ENCODE measurements at regions not wholly inside any gene's neighbourhood (a gene's known extent, or its start where the extent isn't known, plus 50 kb on each side); places are given as distances from the start of the nearest gene placed in this dataset.

GRCh38 chr1:101346419-101346818 is 109.6 kb downstream of the S1PR1 start:
- no peaks in the 10 kb centered on the region for H3F3A ChIP-seq (ENCODE audit: low read depth)
- peak overlapping the region; percentile 78 for H2AFZ ChIP-seq (ENCODE audit: low read length)
- H3K9ac ChIP-seq (ENCODE audit: low read depth, low read length, poor library complexity, severe bottlenecking), result peak overlapping the region; percentile 53
- peak overlapping the region; percentile 76 for H3K4me2 ChIP-seq (ENCODE audit: low read depth, low read length, poor library complexity, severe bottlenecking)
- TF ChIP-seq CTCF (conservative IDR thresholded peaks at IDR 0.05; ENCODE audit: low read length) (no peak), EZH2phosphoT487 (IDR thresholded peaks at IDR 0.05; ENCODE audit: borderline replicate concordance) (no peak)
- H3K9me2 ChIP-seq (replicated peaks; ENCODE audit: low read depth, low read length), result no peaks in the 10 kb centered on the region
- no peaks in the 10 kb centered on the region for H3K27me3 ChIP-seq (ENCODE audit: insufficient read depth, low read length, poor library complexity, severe bottlenecking)
- H3K36me3 ChIP-seq (ENCODE audit: insufficient read depth, low read length), result peaks cover 7% of the 10 kb centered on the region; the same call in 1 of the 2 replicates
- peaks cover 4% of the 10 kb centered on the region; the same call in 1 of the 2 replicates for H3K79me2 ChIP-seq (ENCODE audit: insufficient read depth, low read length)
- no peaks in the 10 kb centered on the region for H3K9me3 ChIP-seq (ENCODE audit: insufficient read depth, low read depth, low read length)
- H3K4me3 ChIP-seq (ENCODE audit: low read length, poor library complexity, severe bottlenecking), result peak overlapping the region; percentile 62
- no peaks in the 10 kb centered on the region for H4K20me1 ChIP-seq (ENCODE audit: insufficient read depth, low read length, poor library complexity, severe bottlenecking)
- H3K4me1 ChIP-seq (ENCODE audit: insufficient read depth, low read length, poor library complexity, severe bottlenecking), result peaks cover 43% of the 10 kb centered on the region

- no peaks in the 10 kb centered on the region for H3K79me2 ChIP-seq (ENCODE audit: insufficient read depth, low read length)
- H3K9me3 ChIP-seq (ENCODE audit: insufficient read depth, low read depth, low read length), result no peaks in the 10 kb centered on the region
- H3K4me3 ChIP-seq (ENCODE audit: low read length, poor library complexity, severe bottlenecking), result no peak overlapping the region
- H3F3A ChIP-seq (ENCODE audit: low read depth), result no peaks in the 10 kb centered on the region
- H4K20me1 ChIP-seq (ENCODE audit: insufficient read depth, low read length, poor library complexity, severe bottlenecking), result no peaks in the 10 kb centered on the region
- no peak overlapping the region for H2AFZ ChIP-seq (ENCODE audit: low read length)
- no peak overlapping the region for H3K9ac ChIP-seq (ENCODE audit: low read depth, low read length, poor library complexity, severe bottlenecking)
- H3K27me3 ChIP-seq (ENCODE audit: insufficient read depth, low read length, poor library complexity, severe bottlenecking), result no peaks in the 10 kb centered on the region
- TF ChIP-seq EZH2phosphoT487 (IDR thresholded peaks at IDR 0.05; ENCODE audit: borderline replicate concordance) (no peak), CTCF (conservative IDR thresholded peaks at IDR 0.05; ENCODE audit: low read length) (no peak)
- H3K9me2 ChIP-seq (replicated peaks; ENCODE audit: low read depth, low read length), result no peaks in the 10 kb centered on the region
- H3K4me1 ChIP-seq (ENCODE audit: insufficient read depth, low read length, poor library complexity, severe bottlenecking), result peaks cover 13% of the 10 kb centered on the region
- no peak overlapping the region for H3K4me2 ChIP-seq (ENCODE audit: low read depth, low read length, poor library complexity, severe bottlenecking)
- H3K36me3 ChIP-seq (ENCODE audit: insufficient read depth, low read length), result peaks cover 2% of the 10 kb centered on the region; the same call in 1 of the 2 replicates
Measured at GRCh38 chr1:101356013-101356412, 119.2 kb downstream of the S1PR1 start.

- peak overlapping the region; percentile 22 for H3K4me2 ChIP-seq (ENCODE audit: low read depth, low read length, poor library complexity, severe bottlenecking)
Measured at GRCh38 chr1:101356604-101357443, 120.0 kb downstream of the S1PR1 start.

More at GRCh38 chr1:101356604-101357443, 120.0 kb downstream of the S1PR1 start:
- Histone ChIP-seq H3K4me3 (ENCODE audit: low read length, poor library complexity, severe bottlenecking) (no peak overlapping the region), H3K9me2 (replicated peaks; ENCODE audit: low read depth, low read length) (no peaks in the 10 kb centered on the region), H3K27me3 (ENCODE audit: insufficient read depth, low read length, poor library complexity, severe bottlenecking) (no peaks in the 10 kb centered on the region), H3K79me2 (ENCODE audit: insufficient read depth, low read length) (no peaks in the 10 kb centered on the region), H2AFZ (ENCODE audit: low read length) (no peak overlapping the region), H3K9me3 (ENCODE audit: insufficient read depth, low read depth, low read length) (no peaks in the 10 kb centered on the region), H3K9ac (ENCODE audit: low read depth, low read length, poor library complexity, severe bottlenecking) (peak overlapping the region; percentile 9), H3F3A (ENCODE audit: low read depth) (no peaks in the 10 kb centered on the region), H4K20me1 (ENCODE audit: insufficient read depth, low read length, poor library complexity, severe bottlenecking) (no peaks in the 10 kb centered on the region), H3K4me1 (ENCODE audit: insufficient read depth, low read length, poor library complexity, severe bottlenecking) (peaks cover 13% of the 10 kb centered on the region), H3K36me3 (ENCODE audit: insufficient read depth, low read length) (no peaks in the 10 kb centered on the region; the same call in 1 of the 2 replicates)
- TF ChIP-seq CTCF (conservative IDR thresholded peaks at IDR 0.05; ENCODE audit: low read length) (no peak), EZH2phosphoT487 (IDR thresholded peaks at IDR 0.05; ENCODE audit: borderline replicate concordance) (no peak)

All from Loucy (cell line).